PFSK-1 (cell line): ENCODE measurements at regions not wholly inside any gene's neighbourhood (a gene's known extent, or its start where the extent isn't known, plus 50 kb on each side); places are given as distances from the start of the nearest gene placed in this dataset.

Experiments
- FOXP2 ChIP-seq: optimal IDR thresholded peaks from 2 replicates; pipeline ENCODE3; 2011; ENCODE audit warnings: borderline replicate concordance, control low read depth, inconsistent platforms; ENCODE audit not compliant: insufficient read depth; ENCODE audit errors: extremely low read length, extremely low read depth
- POLR2AphosphoS5 ChIP-seq: IDR thresholded peaks from 2 replicates; pipeline ENCODE4 v1.6.1; 2012; ENCODE audit warnings: low read depth, mild to moderate bottlenecking, control low read depth, low read length, moderate library complexity
- REST ChIP-seq, 2 experiments: IDR thresholded peaks; 2 replicates each; pipeline versions ENCODE4 v1.6.1 to v1.8.0; 2011 to 2012; ENCODE audit warnings: low read depth in 2 of 2, low read length in 2 of 2, control low read depth in 1 of 2, inconsistent platforms in 1 of 2, mild to moderate bottlenecking in 1 of 2, moderate library complexity in 1 of 2; ENCODE audit not compliant: insufficient read depth in 1 of 2
- SIN3A ChIP-seq: IDR thresholded peaks from 2 replicates; pipeline ENCODE4 v1.6.1; 2012; ENCODE audit warnings: mild to moderate bottlenecking, low read length, moderate library complexity, borderline replicate concordance; ENCODE audit not compliant: insufficient read depth
- TAF1 ChIP-seq: IDR thresholded peaks from 2 replicates; pipeline ENCODE4 v1.6.1; 2012; ENCODE audit warnings: low read length, control low read depth, borderline replicate concordance; ENCODE audit not compliant: insufficient read depth

GRCh38 chr5:74918232-74918669 is 52.1 kb upstream of the FAM169A start:
- TF ChIP-seq POLR2AphosphoS5 (no peak), SIN3A (no peak), TAF1 (no peak), FOXP2 (no peak)

GRCh38 chr5:74916831-74917710 is 50.9 kb upstream of the FAM169A start:
- TF ChIP-seq FOXP2 (no peak), POLR2AphosphoS5 (no peak), TAF1 (no peak), REST (IDR thresholded peaks at IDR 0.05; ENCODE audit: insufficient read depth in 1 of 2, low read depth in 2 of 2, low read length in 2 of 2) (no peak), SIN3A (no peak)
